T-cell (primary cell): ENCODE measurements at regions not wholly inside any gene's neighbourhood (a gene's known extent, or its start where the extent isn't known, plus 50 kb on each side); places are given as distances from the start of the nearest gene placed in this dataset.

ENCODE experiments used
- ATAC-seq, 4 experiments: fragments of 200-7000 bp in 3 of 4; fragments of 150-1000 bp in 1 of 4; cut with Tn5 transposase; replicated peaks in 1 of 4; 1 replicate in 3 of 4; 2 replicates in 1 of 4; pipeline ENCODE4 v1.10.0; 2021; ENCODE audit warnings: moderate library complexity in 3 of 4, mild to moderate bottlenecking in 2 of 4, moderate number of reproducible peaks in 1 of 4
- CTCF ChIA-PET, 2 donors: fragments of 300-600 bp; sonication (Branson Sonifier 250); formaldehyde crosslinking; loops; one replicate each; lab custom pipeline; 2022; ENCODE audit warnings: antibody characterized with exemption in 2 of 2; lab: Charles Lee
- POLR2A ChIA-PET, 2 donors: fragments of 300-600 bp; sonication (Branson Sonifier 250); formaldehyde crosslinking; loops; one replicate each; lab custom pipeline; 2022; ENCODE audit warnings: antibody characterized with exemption in 2 of 2; lab: Charles Lee
- DNase-seq, 35 experiments: peaks; one replicate each; pipeline versions ENCODE4 v3.0.0 to v3.0.0-alpha.2; 2013 to 2023
- H3K27ac ChIP-seq: one replicate; pipeline ENCODE4 v1.5.1; 2013; ENCODE audit warnings: low read length
- H3K27me3 ChIP-seq, 2 experiments: replicated peaks in 1 of 2; 1 replicate in 1 of 2; 2 replicates in 1 of 2; pipeline versions ENCODE4 v1.6.1 to v1.7.0; 2013; ENCODE audit warnings: low read length in 1 of 2, mixed read lengths in 1 of 2; ENCODE audit not compliant: control insufficient read depth in 2 of 2, insufficient read depth in 2 of 2; ENCODE audit errors: extremely low read depth in 1 of 2
- H3K36me3 ChIP-seq, 2 donors: 1 replicate in 1 of 2; 2 replicates in 1 of 2; pipeline versions ENCODE4 v1.6.1 to v1.7.0; 2013; ENCODE audit warnings: low read length in 1 of 2; ENCODE audit not compliant: control insufficient read depth in 2 of 2, insufficient read depth in 1 of 2; ENCODE audit errors: extremely low read depth in 1 of 2
- H3K4me1 ChIP-seq, 2 experiments: 1 replicate in 1 of 2; 2 replicates in 1 of 2; pipeline versions ENCODE4 v1.6.1 to v1.7.0; 2013; ENCODE audit warnings: low read length in 2 of 2, mixed read lengths in 1 of 2; ENCODE audit not compliant: insufficient read depth in 2 of 2, control insufficient read depth in 1 of 2; ENCODE audit errors: extremely low read depth in 1 of 2
- H3K4me3 ChIP-seq, 2 donors: 1 replicate in 1 of 2; 2 replicates in 1 of 2; pipeline versions ENCODE4 v1.5.1 to v1.7.0; 2013; ENCODE audit warnings: mild to moderate bottlenecking in 2 of 2, low read length in 1 of 2, moderate library complexity in 1 of 2; ENCODE audit not compliant: control insufficient read depth in 1 of 2; ENCODE audit errors: extremely low read depth in 1 of 2
- H3K9me3 ChIP-seq: 2 replicates; pipeline ENCODE4 v1.7.0; 2013
- H3K27ac Mint-ChIP-seq, 2 donors: one replicate each; pipeline ENCODE4 v1.8.0; 2020 to 2021; ENCODE audit warnings: mild to moderate bottlenecking in 2 of 2, mixed read lengths in 2 of 2
- H3K27me3 Mint-ChIP-seq, 2 donors: one replicate each; pipeline ENCODE4 v1.8.0; 2021 to 2022; ENCODE audit warnings: mixed read lengths in 2 of 2
- H3K36me3 Mint-ChIP-seq: one replicate; pipeline ENCODE4 v1.8.0; 2021; ENCODE audit warnings: mixed read lengths
- H3K4me1 Mint-ChIP-seq, 3 donors: one replicate each; pipeline ENCODE4 v1.8.0; 2020 to 2022; ENCODE audit warnings: mixed read lengths in 3 of 3, mild to moderate bottlenecking in 1 of 3
- H3K4me3 Mint-ChIP-seq, 3 donors: one replicate each; pipeline ENCODE4 v1.8.0; 2020 to 2022; ENCODE audit warnings: mild to moderate bottlenecking in 3 of 3, mixed read lengths in 3 of 3, moderate library complexity in 3 of 3
- H3K9me3 Mint-ChIP-seq, 3 donors: one replicate each; pipeline ENCODE4 v1.8.0; 2020 to 2022; ENCODE audit warnings: mixed read lengths in 3 of 3
- WGBS: methylation state at CpG from one replicate; pipeline ENCODE4 v1.1.5; 2013; ENCODE audit warnings: missing lambda C conversion rate; ENCODE audit not compliant: insufficient coverage; 5-methylcytosine and 5-hydroxymethylcytosine counted together

- no peak overlapping the region for H3K4me3 Mint-ChIP-seq
- ATAC-seq (no peak), DNase-seq (no peak)
- no peaks in the 10 kb centered on the region for H3K4me1 ChIP-seq
- H3K27ac Mint-ChIP-seq: no peak overlapping the region
- H3K9me3 ChIP-seq: no peaks in the 10 kb centered on the region
- H3K36me3 Mint-ChIP-seq: no peaks in the 10 kb centered on the region
- 89% methylated on average over 1 of the region's 4 CpGs for WGBS
- H3K9me3 Mint-ChIP-seq: peaks cover 13 to 30% (median 16%) of the 10 kb centered on the region in 3 donors
- no peaks in the 10 kb centered on the region for H3K27me3 ChIP-seq
- no peaks in the 10 kb centered on the region for H3K36me3 ChIP-seq
- ChIA-PET POLR2A (no interaction called here), CTCF (no interaction called here)
- H3K27ac ChIP-seq: no peak overlapping the region
- no peak overlapping the region for H3K4me3 ChIP-seq
- no peaks in the 10 kb centered on the region for H3K27me3 Mint-ChIP-seq
- H3K4me1 Mint-ChIP-seq: no peaks in the 10 kb centered on the region
Observed at GRCh38 chr3:1036207-1036826, 56.5 kb upstream of the CNTN6 start.

DNA sequence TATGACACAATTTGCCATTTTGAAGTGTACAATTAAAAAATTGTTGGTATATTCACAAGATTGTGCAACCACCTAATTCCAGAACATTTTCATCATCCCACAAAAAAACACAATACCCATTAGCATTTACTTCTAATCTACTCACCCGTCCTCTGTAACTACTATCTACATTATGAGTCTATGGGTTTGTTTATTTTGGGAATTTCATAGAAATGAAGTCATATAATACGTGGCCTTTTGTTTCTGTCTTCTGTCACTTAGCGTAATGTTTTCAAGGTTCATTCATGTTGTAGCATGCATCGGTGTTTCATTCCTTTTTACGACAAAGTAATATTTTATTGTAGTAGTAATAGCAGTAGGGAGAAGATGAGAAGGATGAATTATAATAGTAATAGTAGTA, 55.2 kb upstream of the CNTN6 start:
- Mint-ChIP-seq H3K36me3 (no peaks in the 10 kb centered on the region), H3K4me1 (no peaks in the 10 kb centered on the region), H3K4me3 (no peak overlapping the region), H3K27ac (no peak overlapping the region), H3K27me3 (no peaks in the 10 kb centered on the region), H3K9me3 (peaks cover 15 to 30% (median 15%) of the 10 kb centered on the region in 3 donors)
- CTCF ChIA-PET: no interaction called here
- 100% methylated on average over 3 of the region's 5 CpGs for WGBS
- H3K27me3 ChIP-seq: no peaks in the 10 kb centered on the region
- ATAC-seq: no peak
- H3K36me3 ChIP-seq: no peaks in the 10 kb centered on the region
- no peaks in the 10 kb centered on the region for H3K4me1 ChIP-seq
- DNase-seq: no peak
- no peaks in the 10 kb centered on the region for H3K9me3 ChIP-seq
- H3K27ac ChIP-seq: no peak overlapping the region
- POLR2A ChIA-PET: no interaction called here
- H3K4me3 ChIP-seq: no peak overlapping the region
